ENCODE measurements at regions not wholly inside any gene's neighbourhood (a gene's known extent, or its start where the extent isn't known, plus 50 kb on each side); places are given as distances from the start of the nearest gene placed in this dataset.
"Not testable (repeated sequence)": the region's sequence is repeated elsewhere in the genome, so short reads cannot be mapped to it uniquely, and the experiment has no call there.

- not testable (repeated sequence) for DNase-seq (ENCODE audit: low spot score)
These were observed 60.4 kb upstream of the NAA35 start for GRCh38 chr9:85880507-85880906.

DNA sequence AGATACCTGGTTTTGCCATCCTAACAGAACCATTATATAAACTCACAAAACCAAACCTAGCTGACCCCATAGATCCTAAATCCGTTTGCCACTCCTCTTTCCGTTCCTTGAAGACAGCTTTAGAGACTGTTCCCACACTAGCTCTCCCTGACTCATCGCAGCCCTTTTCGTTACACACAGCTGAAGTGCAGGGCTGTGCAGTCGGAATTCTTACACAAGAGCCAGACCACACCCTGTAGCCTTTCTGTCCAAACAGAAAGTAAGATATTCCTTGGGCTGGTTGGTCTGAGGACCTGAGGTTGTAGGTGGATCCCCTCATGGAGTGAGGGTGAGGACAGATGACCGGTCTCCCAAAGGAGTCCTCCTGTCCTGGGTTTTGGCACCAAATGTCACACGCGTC is 56.7 kb upstream of the NAA35 start:
- no peak for DNase-seq (ENCODE audit: low spot score)

GRCh38 chr9:85890962-85891361 is 50.0 kb upstream of the NAA35 start:
- no peak for DNase-seq (ENCODE audit: low spot score)
